Endothelial cell of umbilical vein (primary cell): ENCODE measurements at regions not wholly inside any gene's neighbourhood (a gene's known extent, or its start where the extent isn't known, plus 50 kb on each side); places are given as distances from the start of the nearest gene placed in this dataset.

Experiments
- BruUV-seq: library from RNA; stranded (reverse); fragments of 400-500 nt; replicated peaks from 2 replicates; lab custom pipeline; 2021; lab: Mats Ljungman, UMichigan
- CTCF ChIA-PET: fragments of 300-600, 350-600 bp; sonication (Branson Sonifier 250); formaldehyde crosslinking; loops from one replicate; lab custom pipeline; 2021; ENCODE audit warnings: antibody characterized with exemption, inconsistent platforms; lab: Charles Lee
- POLR2A ChIA-PET: fragments of 300-600, 350-600 bp; sonication (Branson Sonifier 250); formaldehyde crosslinking; loops from one replicate; lab custom pipeline; 2021; ENCODE audit warnings: antibody characterized with exemption, inconsistent platforms; lab: Charles Lee
- DNase-seq: peaks from one replicate; pipeline ENCODE4 v3.0.0-alpha.2; 2011; ENCODE audit warnings: low read depth, low spot score
- FAIRE-seq: peaks from 2 replicates; lab custom pipeline; 2011; peaks lifted over from hg19 to GRCh38; lab: Jason Lieb, UNC
- H2AFZ ChIP-seq: 2 replicates; pipeline ENCODE4 v1.6.0; 2012; ENCODE audit warnings: low read depth, low read length, control low read depth, inconsistent platforms
- H3K27ac ChIP-seq: 2 replicates; pipeline ENCODE4 v1.5.1; 2011; ENCODE audit warnings: low read depth, mild to moderate bottlenecking, control low read depth, low read length, moderate library complexity; ENCODE audit not compliant: insufficient read depth
- H3K27me3 ChIP-seq, 2 experiments: 2 replicates each; pipeline versions ENCODE4 v1.6.0 to v1.6.1; 2011; ENCODE audit warnings: low read length in 2 of 2, mixed read lengths in 1 of 2; ENCODE audit not compliant: control insufficient read depth in 2 of 2, insufficient read depth in 2 of 2
- H3K36me3 ChIP-seq, 2 experiments: 2 replicates in 1 of 2; 3 replicates in 1 of 2; pipeline ENCODE4 v1.5.1; 2011; ENCODE audit warnings: low read length in 2 of 2, mild to moderate bottlenecking in 1 of 2, moderate library complexity in 1 of 2; ENCODE audit not compliant: control insufficient read depth in 2 of 2, insufficient read depth in 2 of 2; ENCODE audit errors: extremely low read depth in 1 of 2
- H3K4me1 ChIP-seq: 3 replicates; pipeline ENCODE4 v1.5.1; 2011; ENCODE audit warnings: mild to moderate bottlenecking, low read length; ENCODE audit not compliant: control insufficient read depth, insufficient read depth; ENCODE audit errors: extremely low read depth
- H3K4me2 ChIP-seq: 2 replicates; pipeline ENCODE4 v1.6.1; 2011; ENCODE audit warnings: low read length, control low read depth, mixed read lengths; ENCODE audit not compliant: insufficient read depth
- H3K4me3 ChIP-seq, 3 experiments: fragments of 200-600 bp in 1 of 3; sonication (generic), shearing (Covaris generic) in 1 of 3; replicated peaks in 1 of 3; 2 replicates each; pipeline ENCODE4 v1.5.1; 2011 to 2016; ENCODE audit warnings: control low read depth in 3 of 3, low read length in 3 of 3, mild to moderate bottlenecking in 2 of 3, inconsistent platforms in 1 of 3, low read depth in 1 of 3, moderate library complexity in 1 of 3; ENCODE audit not compliant: insufficient read depth in 1 of 3
- H3K79me2 ChIP-seq: 2 replicates; pipeline ENCODE4 v1.6.0; 2012; ENCODE audit warnings: low read length, inconsistent platforms; ENCODE audit not compliant: control insufficient read depth, insufficient read depth
- H3K9ac ChIP-seq: replicated peaks from 2 replicates; pipeline ENCODE3; 2011; ENCODE audit warnings: low read length, control low read depth; ENCODE audit not compliant: insufficient read depth; ENCODE audit errors: extremely low read depth
- H3K9me1 ChIP-seq: replicated peaks from 3 replicates; pipeline ENCODE4 v1.6.0; 2011; ENCODE audit warnings: mild to moderate bottlenecking, low read length; ENCODE audit not compliant: control insufficient read depth, insufficient read depth; ENCODE audit errors: extremely low read depth
- H3K9me3 ChIP-seq: replicated peaks from 2 replicates; pipeline ENCODE4 v1.5.1; 2012; ENCODE audit warnings: low read length, inconsistent platforms; ENCODE audit not compliant: control insufficient read depth, insufficient read depth
- H4K20me1 ChIP-seq: replicated peaks from 2 replicates; pipeline ENCODE3; 2011; ENCODE audit warnings: mild to moderate bottlenecking, low read length; ENCODE audit not compliant: control insufficient read depth, insufficient read depth; ENCODE audit errors: extremely low read depth
- EZH2 ChIP-seq: IDR thresholded peaks from 2 replicates; pipeline ENCODE4 v1.6.1; 2012; ENCODE audit warnings: borderline replicate concordance, low read depth, mild to moderate bottlenecking, moderate library complexity, low read length, inconsistent platforms; ENCODE audit not compliant: severe bottlenecking
- FOS ChIP-seq: IDR thresholded peaks from 2 replicates; pipeline ENCODE4 v1.6.1; 2011; ENCODE audit warnings: mild to moderate bottlenecking, low read length, moderate library complexity, borderline replicate concordance; ENCODE audit not compliant: insufficient read depth
- GATA2 ChIP-seq: IDR thresholded peaks from 2 replicates; pipeline ENCODE4 v1.7.0; 2011; ENCODE audit warnings: low read depth, mild to moderate bottlenecking, moderate library complexity, mixed read lengths, low read length; ENCODE audit not compliant: insufficient read length, insufficient read depth
- JUN ChIP-seq: IDR thresholded peaks from 2 replicates; pipeline ENCODE4 v1.6.1; 2011; ENCODE audit warnings: borderline replicate concordance, low read depth; ENCODE audit not compliant: insufficient read length, insufficient read depth
- MAX ChIP-seq: IDR thresholded peaks from 2 replicates; pipeline ENCODE4 v1.6.1; 2011; ENCODE audit not compliant: insufficient read depth, insufficient read length
- MYC ChIP-seq: IDR thresholded peaks from one replicate; pipeline ENCODE4 v1.6.1; 2011; ENCODE audit warnings: mild to moderate bottlenecking, low read depth, low read length
- POLR2A ChIP-seq: IDR thresholded peaks from 2 replicates; pipeline ENCODE4 v1.6.1; 2012; ENCODE audit warnings: low read depth, mild to moderate bottlenecking, control low read depth, low read length
- POLR2AphosphoS5 ChIP-seq: IDR thresholded peaks from 2 replicates; pipeline ENCODE4 v1.6.1; 2012; ENCODE audit warnings: low read depth, mild to moderate bottlenecking, control low read depth, low read length, moderate library complexity; ENCODE audit not compliant: insufficient read depth
- dilution Hi-C: fragments of 300-500 bp; cut with MboI; formaldehyde crosslinking; loops from one replicate; pipeline ENCODE4 v1.15.0; 2019; ENCODE audit warnings: low sequenced_read_pairs; ENCODE audit not compliant: extremely low pct_ligation_motif_present
- intact Hi-C: fragments of 100-400 bp; cut with micrococcal nuclease; formaldehyde crosslinking; loops from one replicate; pipeline ENCODE4 v1.10.0; 2022
- TF ChIP-seq, protein P1 (sequence below), 2 donors: IDR thresholded peaks; 1 replicate in 1 of 2; 2 replicates in 1 of 2; pipeline ENCODE4 v1.5.1; 2011; ENCODE audit warnings: low read length in 2 of 2, mild to moderate bottlenecking in 2 of 2, moderate library complexity in 2 of 2, control low read depth in 1 of 2, inconsistent platforms in 1 of 2, low read depth in 1 of 2; ENCODE audit not compliant: insufficient read depth in 1 of 2; ENCODE audit errors: extremely low read depth in 1 of 2

- POLR2A ChIA-PET, result no interaction called here
- H3K27ac ChIP-seq, result no peak overlapping the region
- H3K9me1 ChIP-seq, result no peaks in the 10 kb centered on the region
- CTCF ChIA-PET, result interaction anchor here (0.6 to 1.6 kb wide), 2 partner anchors 15 to 932 kb away, joined by 3 to 5 read pairs; no protein-coding TSS in a partner anchor
- H3K9me3 ChIP-seq, result no peaks in the 10 kb centered on the region
- no peak overlapping the region for H3K4me3 ChIP-seq
- DNase-seq (no peak), FAIRE-seq (no peak)
- no peaks in the 10 kb centered on the region for H3K4me1 ChIP-seq
- no peak overlapping the region for H3K4me2 ChIP-seq
- no TSS peak for BruUV-seq
- no peaks in the 10 kb centered on the region for H4K20me1 ChIP-seq
- dilution Hi-C loops (no loop called here), intact Hi-C loops (no loop called here)
- H3K36me3 ChIP-seq, result peaks cover 0 to 2% of the 10 kb centered on the region in 2 experiments
- TF ChIP-seq, protein P1, sequence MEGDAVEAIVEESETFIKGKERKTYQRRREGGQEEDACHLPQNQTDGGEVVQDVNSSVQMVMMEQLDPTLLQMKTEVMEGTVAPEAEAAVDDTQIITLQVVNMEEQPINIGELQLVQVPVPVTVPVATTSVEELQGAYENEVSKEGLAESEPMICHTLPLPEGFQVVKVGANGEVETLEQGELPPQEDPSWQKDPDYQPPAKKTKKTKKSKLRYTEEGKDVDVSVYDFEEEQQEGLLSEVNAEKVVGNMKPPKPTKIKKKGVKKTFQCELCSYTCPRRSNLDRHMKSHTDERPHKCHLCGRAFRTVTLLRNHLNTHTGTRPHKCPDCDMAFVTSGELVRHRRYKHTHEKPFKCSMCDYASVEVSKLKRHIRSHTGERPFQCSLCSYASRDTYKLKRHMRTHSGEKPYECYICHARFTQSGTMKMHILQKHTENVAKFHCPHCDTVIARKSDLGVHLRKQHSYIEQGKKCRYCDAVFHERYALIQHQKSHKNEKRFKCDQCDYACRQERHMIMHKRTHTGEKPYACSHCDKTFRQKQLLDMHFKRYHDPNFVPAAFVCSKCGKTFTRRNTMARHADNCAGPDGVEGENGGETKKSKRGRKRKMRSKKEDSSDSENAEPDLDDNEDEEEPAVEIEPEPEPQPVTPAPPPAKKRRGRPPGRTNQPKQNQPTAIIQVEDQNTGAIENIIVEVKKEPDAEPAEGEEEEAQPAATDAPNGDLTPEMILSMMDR (IDR thresholded peaks at IDR 0.05; ENCODE audit: extremely low read depth in 1 of 2, insufficient read depth in 1 of 2, low read depth in 1 of 2, low read length in 2 of 2), result no peak
- TF ChIP-seq MYC, result no peak
- TF ChIP-seq EZH2, result no peak
- TF ChIP-seq MAX, result no peak
- no peak for TF ChIP-seq GATA2
- no peak for TF ChIP-seq POLR2AphosphoS5
- no peak for TF ChIP-seq JUN
- TF ChIP-seq POLR2A, result no peak
- TF ChIP-seq FOS, result no peak
- H3K27me3 ChIP-seq, result no peaks in the 10 kb centered on the region
- no peak overlapping the region for H3K9ac ChIP-seq
- no peaks in the 10 kb centered on the region for H3K79me2 ChIP-seq
- H2AFZ ChIP-seq, result no peak overlapping the region
Observed at GRCh38 chr15:96254173-96254572, 76.3 kb upstream of the NR2F2 start.
